ENCODE measurements at regions not wholly inside any gene's neighbourhood (a gene's known extent, or its start where the extent isn't known, plus 50 kb on each side); places are given as distances from the start of the nearest gene placed in this dataset.
A peak's percentile ranks its signal among the peaks of the same experiment; 100 is the strongest.

DNA sequence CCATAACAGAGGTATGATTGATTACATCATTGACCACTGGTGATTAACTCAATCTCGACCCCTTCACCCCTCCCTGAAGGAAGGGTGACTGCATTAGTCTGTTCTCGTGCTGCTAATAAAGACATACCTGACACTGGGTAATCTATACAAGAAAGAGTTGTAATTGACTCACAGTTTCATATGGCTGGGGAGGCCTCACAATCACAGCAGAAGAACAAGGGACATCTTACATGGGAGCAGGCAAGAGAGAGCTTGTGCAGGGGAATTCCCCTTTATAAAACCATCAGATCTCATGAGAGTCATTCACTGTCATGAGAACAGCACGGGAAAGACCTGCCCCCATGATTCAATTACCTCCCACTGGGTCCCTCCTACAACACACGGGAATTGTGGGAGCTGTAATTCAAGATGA, 55.9 kb upstream of the TMCC3 start:
- TF ChIP-seq, protein P1, sequence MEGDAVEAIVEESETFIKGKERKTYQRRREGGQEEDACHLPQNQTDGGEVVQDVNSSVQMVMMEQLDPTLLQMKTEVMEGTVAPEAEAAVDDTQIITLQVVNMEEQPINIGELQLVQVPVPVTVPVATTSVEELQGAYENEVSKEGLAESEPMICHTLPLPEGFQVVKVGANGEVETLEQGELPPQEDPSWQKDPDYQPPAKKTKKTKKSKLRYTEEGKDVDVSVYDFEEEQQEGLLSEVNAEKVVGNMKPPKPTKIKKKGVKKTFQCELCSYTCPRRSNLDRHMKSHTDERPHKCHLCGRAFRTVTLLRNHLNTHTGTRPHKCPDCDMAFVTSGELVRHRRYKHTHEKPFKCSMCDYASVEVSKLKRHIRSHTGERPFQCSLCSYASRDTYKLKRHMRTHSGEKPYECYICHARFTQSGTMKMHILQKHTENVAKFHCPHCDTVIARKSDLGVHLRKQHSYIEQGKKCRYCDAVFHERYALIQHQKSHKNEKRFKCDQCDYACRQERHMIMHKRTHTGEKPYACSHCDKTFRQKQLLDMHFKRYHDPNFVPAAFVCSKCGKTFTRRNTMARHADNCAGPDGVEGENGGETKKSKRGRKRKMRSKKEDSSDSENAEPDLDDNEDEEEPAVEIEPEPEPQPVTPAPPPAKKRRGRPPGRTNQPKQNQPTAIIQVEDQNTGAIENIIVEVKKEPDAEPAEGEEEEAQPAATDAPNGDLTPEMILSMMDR (IDR thresholded peaks at IDR 0.05; ENCODE audit: unreplicated experiment): no peak
- no peaks in the 10 kb centered on the region for H3K27me3 Mint-ChIP-seq

DNA sequence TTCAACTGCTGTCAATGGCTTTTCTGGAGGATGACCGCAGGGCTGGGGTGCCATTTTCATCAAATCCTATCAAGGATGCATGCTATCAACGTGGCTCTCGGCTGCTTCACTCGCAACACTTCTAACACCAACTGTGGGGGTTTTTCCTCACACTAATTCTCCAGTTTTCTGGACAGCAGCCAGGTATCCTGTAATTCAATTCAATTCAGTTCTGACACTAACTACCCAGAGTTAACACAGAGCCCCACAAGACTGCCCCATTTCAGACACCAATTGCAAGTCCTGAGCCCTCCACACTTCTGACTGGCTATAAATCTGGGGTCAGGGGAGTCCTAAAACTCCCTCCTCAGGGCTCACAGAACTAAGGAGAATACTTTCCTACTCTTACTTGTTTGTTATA, 55.3 kb upstream of the TMCC3 start:
- no peaks in the 10 kb centered on the region for H3K9me3 Mint-ChIP-seq (ENCODE audit: low read depth)
- no peak overlapping the region for H3K4me3 Mint-ChIP-seq (ENCODE audit: low read depth)
- H3K36me3 Mint-ChIP-seq (ENCODE audit: insufficient read depth): no peaks in the 10 kb centered on the region
- TF ChIP-seq, protein P1 (IDR thresholded peaks at IDR 0.05; ENCODE audit: unreplicated experiment): no peak
- no peak for DNase-seq (ENCODE audit: low spot score, unreplicated experiment)
- no peaks in the 10 kb centered on the region for H3K27me3 Mint-ChIP-seq
- H3K27ac Mint-ChIP-seq: peak overlapping the region; percentile 74
- peaks cover 24% of the 10 kb centered on the region for H3K4me1 Mint-ChIP-seq (ENCODE audit: low read depth)

More for the DNA sequence above, 55.9 kb upstream of the TMCC3 start:
- Mint-ChIP-seq H3K4me3 (ENCODE audit: low read depth) (no peak overlapping the region), H3K36me3 (ENCODE audit: insufficient read depth) (no peaks in the 10 kb centered on the region), H3K4me1 (ENCODE audit: low read depth) (peaks cover 24% of the 10 kb centered on the region), H3K27ac (no peak overlapping the region), H3K9me3 (ENCODE audit: low read depth) (no peaks in the 10 kb centered on the region)
- no peak for DNase-seq (ENCODE audit: low spot score, unreplicated experiment)

DNA sequence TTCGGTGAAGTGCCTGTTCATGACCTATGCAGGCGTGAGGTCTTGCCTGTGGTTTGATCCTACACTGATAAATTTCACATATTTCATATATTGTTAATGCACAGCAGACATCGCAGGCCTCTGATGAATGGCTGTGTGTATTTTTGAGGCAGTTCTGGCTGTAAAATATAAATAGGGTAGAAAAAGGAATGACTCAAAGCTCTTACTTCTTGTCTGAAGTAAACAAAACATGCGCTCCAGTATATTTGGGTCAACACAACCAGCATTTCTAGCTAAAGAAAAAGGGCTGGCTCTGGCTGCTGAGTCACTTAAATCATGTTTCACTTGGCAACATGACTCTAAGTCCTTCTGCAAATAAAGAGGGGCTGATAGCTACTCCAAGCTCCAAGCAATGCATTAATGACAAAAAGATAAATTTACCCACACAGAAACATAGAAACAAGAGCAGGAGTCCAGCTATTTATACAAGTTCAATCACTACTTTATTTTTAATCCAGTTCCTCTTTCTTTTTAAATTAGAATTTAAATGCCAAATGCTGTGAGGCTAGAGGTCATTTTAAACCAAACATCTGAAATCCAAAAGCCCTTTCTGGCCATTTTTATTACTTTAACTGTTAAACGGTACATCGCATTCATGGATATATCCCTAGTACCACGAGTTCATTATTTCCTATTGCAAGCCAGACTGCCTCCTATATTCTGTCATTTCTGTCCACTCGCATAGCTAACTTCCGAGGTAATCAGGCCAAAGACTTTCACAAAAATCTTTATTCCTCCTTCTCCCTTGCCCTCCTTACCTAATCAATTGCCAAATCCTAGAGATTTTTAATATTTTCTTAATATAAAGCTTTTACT, 54.3 kb upstream of the TMCC3 start:
- Mint-ChIP-seq H3K9me3 (ENCODE audit: low read depth) (peaks cover under 1% of the 10 kb centered on the region), H3K36me3 (ENCODE audit: insufficient read depth) (no peaks in the 10 kb centered on the region)

DNA sequence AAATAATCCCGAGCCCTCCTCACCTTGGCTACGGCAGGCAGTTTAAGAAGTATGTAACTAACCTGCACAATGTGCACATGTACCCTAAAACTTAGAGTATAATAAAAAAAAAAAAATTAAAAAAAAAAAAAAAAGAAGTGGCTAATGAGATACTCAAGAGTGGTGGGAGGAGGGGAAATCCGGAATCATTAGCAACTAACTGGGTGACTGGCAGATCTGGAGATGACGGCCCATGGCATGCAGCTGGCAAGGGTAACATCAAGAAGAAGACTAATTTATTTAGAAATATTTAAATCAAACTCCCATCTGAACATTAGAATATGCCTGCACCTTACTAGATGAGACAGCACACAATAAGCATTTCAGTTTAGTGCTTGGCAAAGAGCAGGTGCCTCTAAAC, 52.3 kb upstream of the TMCC3 start:
- Mint-ChIP-seq H3K9me3 (ENCODE audit: low read depth) (peaks cover 4% of the 10 kb centered on the region), H3K27ac (peak overlapping the region; percentile 56), H3K4me1 (ENCODE audit: low read depth) (peaks cover 26% of the 10 kb centered on the region), H3K36me3 (ENCODE audit: insufficient read depth) (no peaks in the 10 kb centered on the region), H3K4me3 (ENCODE audit: low read depth) (no peak overlapping the region), H3K27me3 (no peaks in the 10 kb centered on the region)
- TF ChIP-seq, protein P1 (IDR thresholded peaks at IDR 0.05; ENCODE audit: unreplicated experiment): no peak
- no peak for DNase-seq (ENCODE audit: low spot score, unreplicated experiment)

More for the DNA sequence above, 54.3 kb upstream of the TMCC3 start:
- Mint-ChIP-seq H3K27ac (peak overlapping the region; percentile 42), H3K4me3 (ENCODE audit: low read depth) (no peak overlapping the region), H3K27me3 (no peaks in the 10 kb centered on the region), H3K4me1 (ENCODE audit: low read depth) (peaks cover 24% of the 10 kb centered on the region)
- TF ChIP-seq, protein P1 (IDR thresholded peaks at IDR 0.05; ENCODE audit: unreplicated experiment): no peak
- DNase-seq (ENCODE audit: low spot score, unreplicated experiment): no peak

DNA sequence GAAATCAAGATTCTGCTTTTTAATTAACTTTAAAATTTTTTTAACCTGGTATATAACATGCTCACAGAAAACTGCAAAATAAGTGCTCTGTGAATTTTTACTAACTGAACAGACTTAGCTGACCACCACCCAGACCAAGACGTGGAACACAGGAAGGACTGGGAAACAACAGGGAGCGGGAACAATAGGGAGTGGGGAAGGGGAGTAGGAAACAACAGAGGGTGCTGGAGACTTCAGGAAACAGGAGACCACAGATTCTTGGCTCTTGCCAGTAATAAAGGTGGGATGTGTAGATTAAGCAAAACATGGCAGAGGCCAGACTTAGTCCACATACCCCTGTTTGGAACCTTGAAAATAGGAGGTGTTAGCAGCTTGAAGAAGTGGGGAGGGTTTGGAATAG, 51.4 kb upstream of the TMCC3 start:
- peaks cover 26% of the 10 kb centered on the region for H3K4me1 Mint-ChIP-seq (ENCODE audit: low read depth)
- H3K9me3 Mint-ChIP-seq (ENCODE audit: low read depth): peaks cover 4% of the 10 kb centered on the region
- no peak for DNase-seq (ENCODE audit: low spot score, unreplicated experiment)
- H3K36me3 Mint-ChIP-seq (ENCODE audit: insufficient read depth): no peaks in the 10 kb centered on the region
- H3K27ac Mint-ChIP-seq: no peak overlapping the region
- H3K4me3 Mint-ChIP-seq (ENCODE audit: low read depth): no peak overlapping the region
- TF ChIP-seq, protein P1 (IDR thresholded peaks at IDR 0.05; ENCODE audit: unreplicated experiment): no peak
- no peaks in the 10 kb centered on the region for H3K27me3 Mint-ChIP-seq
